ENCODE measurements at regions not wholly inside any gene's neighbourhood (a gene's known extent, or its start where the extent isn't known, plus 50 kb on each side); places are given as distances from the start of the nearest gene placed in this dataset.

GRCh38 chr6:108777536-108777935 is 70.7 kb upstream of the ARMC2 start:
- TF ChIP-seq CTCF (IDR thresholded peaks at IDR 0.05; ENCODE audit: low read depth, low read length, missing control alignments), result no peak
- Histone ChIP-seq H3K27me3 (replicated peaks) (no peaks in the 10 kb centered on the region), H3K36me3 (replicated peaks) (no peaks in the 10 kb centered on the region), H3K27ac (no peak overlapping the region), H3K4me3 (ENCODE audit: low read depth, low read length) (no peak overlapping the region)
- DNase-seq, result no peak
- in situ Hi-C loops (cut with HindIII; ENCODE audit: low pct_ligation_motif_present, low sequenced_read_pairs), result no loop called here

GRCh38 chr6:108778421-108779186 is 69.6 kb upstream of the ARMC2 start:
- H3K4me3 ChIP-seq (ENCODE audit: low read depth, low read length), result no peak overlapping the region
- no peaks in the 10 kb centered on the region for H3K36me3 ChIP-seq (replicated peaks)
- H3K27ac ChIP-seq, result no peak overlapping the region
- no peak for TF ChIP-seq CTCF (IDR thresholded peaks at IDR 0.05; ENCODE audit: low read depth, low read length, missing control alignments)
- no peak for DNase-seq
- in situ Hi-C loops (cut with HindIII; ENCODE audit: low pct_ligation_motif_present, low sequenced_read_pairs), result no loop called here
- no peaks in the 10 kb centered on the region for H3K27me3 ChIP-seq (replicated peaks)

- Histone ChIP-seq H3K36me3 (replicated peaks) (no peaks in the 10 kb centered on the region), H3K27ac (no peak overlapping the region), H3K27me3 (replicated peaks) (no peaks in the 10 kb centered on the region), H3K4me3 (ENCODE audit: low read depth, low read length) (no peak overlapping the region)
- DNase-seq, result no peak
- no peak for TF ChIP-seq CTCF (IDR thresholded peaks at IDR 0.05; ENCODE audit: low read depth, low read length, missing control alignments)
- in situ Hi-C loops (cut with HindIII; ENCODE audit: low pct_ligation_motif_present, low sequenced_read_pairs), result no loop called here
Observed at GRCh38 chr6:108779536-108780275, 68.5 kb upstream of the ARMC2 start.

- Histone ChIP-seq H3K27me3 (replicated peaks) (no peaks in the 10 kb centered on the region), H3K27ac (no peak overlapping the region), H3K36me3 (replicated peaks) (no peaks in the 10 kb centered on the region), H3K4me3 (ENCODE audit: low read depth, low read length) (no peak overlapping the region)
- in situ Hi-C loops (cut with HindIII; ENCODE audit: low pct_ligation_motif_present, low sequenced_read_pairs), result no loop called here
- no peak for TF ChIP-seq CTCF (IDR thresholded peaks at IDR 0.05; ENCODE audit: low read depth, low read length, missing control alignments)
- DNase-seq, result no peak
Observed at GRCh38 chr6:108780784-108781183, 67.4 kb upstream of the ARMC2 start.

- no peaks in the 10 kb centered on the region for H3K27me3 ChIP-seq (replicated peaks)
- in situ Hi-C loops (cut with HindIII; ENCODE audit: low pct_ligation_motif_present, low sequenced_read_pairs), result no loop called here
- TF ChIP-seq CTCF (IDR thresholded peaks at IDR 0.05; ENCODE audit: low read depth, low read length, missing control alignments), result no peak
- H3K27ac ChIP-seq, result no peak overlapping the region
- DNase-seq, result peak; percentile 6
- H3K4me3 ChIP-seq (ENCODE audit: low read depth, low read length), result peak overlapping the region; percentile 68
- H3K36me3 ChIP-seq (replicated peaks), result no peaks in the 10 kb centered on the region
Observed at GRCh38 chr6:108781419-108782100, 66.7 kb upstream of the ARMC2 start.
